ENCODE measurements at regions not wholly inside any gene's neighbourhood (a gene's known extent, or its start where the extent isn't known, plus 50 kb on each side); places are given as distances from the start of the nearest gene placed in this dataset.

DNA sequence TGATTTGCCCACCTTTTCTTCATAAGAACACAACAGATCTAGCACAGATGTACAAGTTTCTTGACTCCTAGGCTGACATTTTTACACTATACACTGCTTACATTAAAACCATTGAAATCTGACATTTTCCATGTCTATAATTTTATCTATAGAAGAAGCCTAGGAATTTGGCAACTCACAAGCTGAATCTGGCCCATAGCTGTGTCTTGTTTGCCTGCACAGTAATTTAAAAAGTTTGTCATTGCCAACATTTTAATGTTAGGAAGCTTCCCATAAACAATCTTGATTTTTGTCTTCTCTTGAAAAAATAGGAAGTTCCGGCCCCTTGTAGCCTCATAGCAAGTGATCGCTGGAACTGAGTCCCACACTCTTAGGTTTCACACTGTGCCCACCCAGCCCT is 394.6 kb upstream of the AZI2 start:
- H3K36me3 ChIP-seq (ENCODE audit: insufficient read depth): no peaks in the 10 kb centered on the region
- H3K9ac ChIP-seq: no peak overlapping the region
- TF ChIP-seq CTCF (conservative IDR thresholded peaks at IDR 0.05; ENCODE audit: low read depth, low read length): no peak
- no peaks in the 10 kb centered on the region for H3K4me1 ChIP-seq (ENCODE audit: low read depth, poor library complexity, severe bottlenecking)
- H3K27ac ChIP-seq: no peak overlapping the region
- no peaks in the 10 kb centered on the region for H3K27me3 ChIP-seq (ENCODE audit: insufficient read depth, low read depth)
- no peak overlapping the region for H3K4me2 ChIP-seq
- no peak overlapping the region for H3K4me3 ChIP-seq (IDR thresholded peaks at IDR 0.05; ENCODE audit: insufficient read depth, low read depth, low read length)
- no peaks in the 10 kb centered on the region for H4K20me1 ChIP-seq (ENCODE audit: insufficient read depth)
- H2AFZ ChIP-seq (ENCODE audit: low read depth): no peak overlapping the region
- H3K79me2 ChIP-seq (ENCODE audit: insufficient read depth, low read depth): no peaks in the 10 kb centered on the region

DNA sequence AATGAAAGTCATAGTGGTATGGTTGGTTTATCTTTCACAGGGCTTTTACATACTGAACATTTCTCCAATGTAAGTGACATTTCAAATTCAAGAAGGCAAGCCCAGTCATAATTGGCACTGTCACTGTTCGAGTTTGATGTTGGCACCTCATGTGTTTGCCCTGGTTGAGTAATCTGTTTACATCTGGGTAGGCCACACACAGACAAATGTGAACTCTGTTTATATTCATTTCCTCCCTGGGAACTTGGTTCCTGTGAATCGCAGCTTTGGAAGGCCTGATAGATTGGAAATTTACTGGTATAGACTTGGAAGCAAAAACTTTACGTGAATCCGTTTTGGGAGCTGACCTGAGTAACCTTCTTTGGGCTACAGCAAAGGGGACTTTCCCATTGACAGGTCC is 395.2 kb upstream of the AZI2 start:
- no peaks in the 10 kb centered on the region for H3K4me1 ChIP-seq (ENCODE audit: low read depth, poor library complexity, severe bottlenecking)
- TF ChIP-seq CTCF (conservative IDR thresholded peaks at IDR 0.05; ENCODE audit: low read depth, low read length): no peak
- H3K27ac ChIP-seq: no peak overlapping the region
- no peaks in the 10 kb centered on the region for H4K20me1 ChIP-seq (ENCODE audit: insufficient read depth)
- no peak overlapping the region for H2AFZ ChIP-seq (ENCODE audit: low read depth)
- H3K36me3 ChIP-seq (ENCODE audit: insufficient read depth): no peaks in the 10 kb centered on the region
- no peaks in the 10 kb centered on the region for H3K27me3 ChIP-seq (ENCODE audit: insufficient read depth, low read depth)
- no peak overlapping the region for H3K4me3 ChIP-seq (IDR thresholded peaks at IDR 0.05; ENCODE audit: insufficient read depth, low read depth, low read length)
- H3K4me2 ChIP-seq: no peak overlapping the region
- no peak overlapping the region for H3K9ac ChIP-seq
- H3K79me2 ChIP-seq (ENCODE audit: insufficient read depth, low read depth): no peaks in the 10 kb centered on the region

- Histone ChIP-seq H3K79me2 (ENCODE audit: insufficient read depth, low read depth) (no peaks in the 10 kb centered on the region), H3K36me3 (ENCODE audit: insufficient read depth) (no peaks in the 10 kb centered on the region), H3K4me2 (no peak overlapping the region), H3K27me3 (ENCODE audit: insufficient read depth, low read depth) (no peaks in the 10 kb centered on the region), H3K27ac (no peak overlapping the region), H4K20me1 (ENCODE audit: insufficient read depth) (no peaks in the 10 kb centered on the region), H3K9ac (no peak overlapping the region), H3K4me1 (ENCODE audit: low read depth, poor library complexity, severe bottlenecking) (no peaks in the 10 kb centered on the region), H3K4me3 (IDR thresholded peaks at IDR 0.05; ENCODE audit: insufficient read depth, low read depth, low read length) (no peak overlapping the region), H2AFZ (ENCODE audit: low read depth) (no peak overlapping the region)
- no peak for TF ChIP-seq CTCF (conservative IDR thresholded peaks at IDR 0.05; ENCODE audit: low read depth, low read length)
These were observed 396.8 kb upstream of the AZI2 start for GRCh38 chr3:28745436-28745835.

DNA sequence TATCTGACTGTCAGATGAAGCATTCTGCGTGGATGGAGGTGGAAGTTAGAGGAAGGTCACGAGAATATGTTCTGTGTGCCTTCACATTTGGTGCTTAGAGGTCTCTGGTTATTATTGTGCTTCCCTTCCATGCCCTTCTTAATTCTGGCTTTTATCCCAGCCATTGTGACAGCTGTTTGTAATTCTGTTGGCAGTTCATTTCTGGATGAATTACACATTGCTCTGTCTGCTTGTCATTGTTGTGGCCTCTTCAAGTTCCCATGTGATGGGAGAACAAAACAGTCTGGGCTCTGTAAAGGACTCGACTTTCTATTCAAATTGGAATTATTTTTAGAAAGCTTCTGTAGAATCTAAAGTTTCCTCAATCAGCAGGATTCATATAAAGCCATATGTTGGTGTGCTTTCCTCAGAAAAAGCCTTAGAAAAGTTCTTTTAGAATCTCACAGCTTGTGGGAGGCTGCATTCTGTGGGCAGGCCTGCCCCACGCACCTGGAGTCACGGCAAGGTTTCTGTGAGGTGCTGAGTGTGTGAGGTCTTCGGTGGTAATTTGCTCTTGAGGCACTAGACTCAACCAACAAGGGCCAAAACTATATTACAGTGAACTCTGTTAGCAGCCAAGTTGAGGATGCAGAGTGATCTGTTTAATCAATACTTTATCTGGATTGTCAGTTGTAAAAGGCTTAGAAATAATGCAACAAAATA is 397.4 kb upstream of the AZI2 start:
- no peak overlapping the region for H2AFZ ChIP-seq (ENCODE audit: low read depth)
- H3K4me3 ChIP-seq (IDR thresholded peaks at IDR 0.05; ENCODE audit: insufficient read depth, low read depth, low read length): no peak overlapping the region
- TF ChIP-seq CTCF (conservative IDR thresholded peaks at IDR 0.05; ENCODE audit: low read depth, low read length): no peak
- no peak overlapping the region for H3K27ac ChIP-seq
- H3K9ac ChIP-seq: no peak overlapping the region
- no peaks in the 10 kb centered on the region for H3K27me3 ChIP-seq (ENCODE audit: insufficient read depth, low read depth)
- H4K20me1 ChIP-seq (ENCODE audit: insufficient read depth): no peaks in the 10 kb centered on the region
- no peak overlapping the region for H3K4me2 ChIP-seq
- H3K36me3 ChIP-seq (ENCODE audit: insufficient read depth): no peaks in the 10 kb centered on the region
- no peaks in the 10 kb centered on the region for H3K79me2 ChIP-seq (ENCODE audit: insufficient read depth, low read depth)
- no peaks in the 10 kb centered on the region for H3K4me1 ChIP-seq (ENCODE audit: low read depth, poor library complexity, severe bottlenecking)
